Panc1 (cell line): ENCODE measurements at regions not wholly inside any gene's neighbourhood (a gene's known extent, or its start where the extent isn't known, plus 50 kb on each side); places are given as distances from the start of the nearest gene placed in this dataset.

Experiments used
- ATAC-seq: fragments of 200-7000 bp; cut with Tn5 transposase; 2 replicates; pipeline ENCODE4 v1.9.1; 2020; ENCODE audit warnings: mild to moderate bottlenecking, moderate library complexity
- BruUV-seq: library from RNA; stranded (reverse); fragments of 400-500 nt; replicated peaks from 2 replicates; lab custom pipeline; 2021; lab: Mats Ljungman, UMichigan
- CTCF ChIA-PET: fragments of 300-600 bp; sonication (Branson Sonifier 250); formaldehyde crosslinking; loops from one replicate; lab custom pipeline; 2022; ENCODE audit warnings: antibody characterized with exemption; lab: Charles Lee
- POLR2A ChIA-PET: fragments of 300-600 bp; sonication (Branson Sonifier 250); formaldehyde crosslinking; loops from one replicate; lab custom pipeline; 2022; ENCODE audit warnings: antibody characterized with exemption; lab: Charles Lee
- DNase-seq: peaks from one replicate; pipeline ENCODE4 v3.0.0-alpha.2; 2010; ENCODE audit warnings: low read depth, low spot score
- H3K27ac ChIP-seq: 2 replicates; pipeline ENCODE4 v1.5.1; 2011; ENCODE audit warnings: mild to moderate bottlenecking, low read length, inconsistent platforms
- H3K27me3 ChIP-seq: fragments of 200-500 bp; sonication (Bioruptor generic); 2 replicates; pipeline ENCODE4 v1.6.0; 2014; ENCODE audit warnings: low read length, inconsistent platforms; ENCODE audit not compliant: control insufficient read depth, insufficient read depth
- H3K36me3 ChIP-seq: fragments of 200-500 bp; sonication (Bioruptor generic); 2 replicates; pipeline ENCODE4 v1.5.1; 2014; ENCODE audit warnings: inconsistent platforms, mild to moderate bottlenecking, low read length, moderate library complexity; ENCODE audit not compliant: control insufficient read depth, insufficient read depth
- H3K4me1 ChIP-seq: 2 replicates; pipeline ENCODE4 v1.5.1; 2011; ENCODE audit warnings: inconsistent platforms, mild to moderate bottlenecking, low read length, moderate library complexity; ENCODE audit not compliant: control insufficient read depth, insufficient read depth
- H3K4me3 ChIP-seq, 2 experiments: 2 replicates each; pipeline ENCODE4 v1.5.1; 2011 to 2012; ENCODE audit warnings: low read depth in 2 of 2, low read length in 2 of 2, mild to moderate bottlenecking in 2 of 2, inconsistent platforms in 1 of 2, moderate library complexity in 1 of 2
- H3K9me3 ChIP-seq: fragments of 200-500 bp; sonication (Bioruptor generic); 2 replicates; pipeline ENCODE4 v1.5.1; 2014; ENCODE audit warnings: low read depth, mild to moderate bottlenecking, inconsistent platforms, low read length, moderate library complexity; ENCODE audit not compliant: control insufficient read depth, insufficient read depth
- CTCF ChIP-seq: fragments of 450-650 bp; IDR thresholded peaks from 2 replicates; pipeline ENCODE4 v1.5.1; 2017; ENCODE audit warnings: mild to moderate bottlenecking
- POLR2AphosphoS5 ChIP-seq: IDR thresholded peaks from 2 replicates; pipeline ENCODE4 v1.6.1; 2012; ENCODE audit warnings: mild to moderate bottlenecking, low read depth, low read length, moderate library complexity
- REST ChIP-seq, 2 experiments: IDR thresholded peaks; 2 replicates each; pipeline ENCODE4 v1.6.1; 2011 to 2012; ENCODE audit warnings: low read depth in 2 of 2, control low read depth in 1 of 2, low read length in 1 of 2, mild to moderate bottlenecking in 1 of 2, moderate library complexity in 1 of 2; ENCODE audit not compliant: insufficient read depth in 1 of 2
- SIN3A ChIP-seq: IDR thresholded peaks from 2 replicates; pipeline ENCODE4 v1.6.1; 2012; ENCODE audit warnings: low read depth, mild to moderate bottlenecking, low read length, moderate library complexity, borderline replicate concordance; ENCODE audit not compliant: insufficient read depth
- TCF7L2 ChIP-seq: IDR thresholded peaks from 2 replicates; pipeline ENCODE4 v1.6.1; 2011; ENCODE audit warnings: mild to moderate bottlenecking, low read depth, low read length, inconsistent platforms
- in situ Hi-C: cut with HindIII; loops from 2 replicates; pipeline ENCODE4 v1.10.0; 2016; ENCODE audit warnings: low sequenced_read_pairs, low pct_unique_long_range_greater_than_20kb
- intact Hi-C: fragments of 100-400 bp; cut with micrococcal nuclease; formaldehyde crosslinking; loops from one replicate; pipeline ENCODE4 v1.10.0; 2022; ENCODE audit not compliant: unreplicated experiment

- H3K9me3 ChIP-seq: no peaks in the 10 kb centered on the region
- in situ Hi-C loops (no loop called here), intact Hi-C loops (no loop called here)
- DNase-seq (no peak), ATAC-seq (no peak)
- H3K4me3 ChIP-seq: no peak overlapping the region
- no peaks in the 10 kb centered on the region for H3K4me1 ChIP-seq
- H3K27me3 ChIP-seq: no peaks in the 10 kb centered on the region
- CTCF ChIA-PET: no interaction called here
- no peak overlapping the region; the same call in 1 of the 2 replicates for H3K27ac ChIP-seq
- no peaks in the 10 kb centered on the region for H3K36me3 ChIP-seq
- POLR2A ChIA-PET: no interaction called here
- no TSS peak for BruUV-seq
- no peak for TF ChIP-seq CTCF
- TF ChIP-seq TCF7L2: no peak
- TF ChIP-seq REST (IDR thresholded peaks at IDR 0.05; ENCODE audit: insufficient read depth in 1 of 2, low read depth in 2 of 2, low read length in 1 of 2): no peak
- TF ChIP-seq SIN3A: no peak
- no peak for TF ChIP-seq POLR2AphosphoS5
These were observed 146.7 kb upstream of the ID4 start for GRCh38 chr6:19690325-19691075.

- Histone ChIP-seq H3K4me1 (no peaks in the 10 kb centered on the region), H3K27me3 (no peaks in the 10 kb centered on the region), H3K36me3 (no peaks in the 10 kb centered on the region), H3K9me3 (no peaks in the 10 kb centered on the region), H3K27ac (no peak overlapping the region), H3K4me3 (peak overlapping the region in 1 of 2 experiments; percentile 17; a peak in 1 of 4 replicates)
- POLR2A ChIA-PET: no interaction called here
- TF ChIP-seq POLR2AphosphoS5 (no peak), CTCF (no peak), SIN3A (no peak), REST (IDR thresholded peaks at IDR 0.05; ENCODE audit: insufficient read depth in 1 of 2, low read depth in 2 of 2, low read length in 1 of 2) (no peak), TCF7L2 (no peak)
- intact Hi-C loops: no loop called here
- ATAC-seq: no peak
- DNase-seq: no peak
- BruUV-seq: no TSS peak
- in situ Hi-C loops: no loop called here
- CTCF ChIA-PET: no interaction called here
These were observed 145.6 kb upstream of the ID4 start for GRCh38 chr6:19691465-19692167.
